ENCODE measurements at regions not wholly inside any gene's neighbourhood (a gene's known extent, or its start where the extent isn't known, plus 50 kb on each side); places are given as distances from the start of the nearest gene placed in this dataset.

DNA sequence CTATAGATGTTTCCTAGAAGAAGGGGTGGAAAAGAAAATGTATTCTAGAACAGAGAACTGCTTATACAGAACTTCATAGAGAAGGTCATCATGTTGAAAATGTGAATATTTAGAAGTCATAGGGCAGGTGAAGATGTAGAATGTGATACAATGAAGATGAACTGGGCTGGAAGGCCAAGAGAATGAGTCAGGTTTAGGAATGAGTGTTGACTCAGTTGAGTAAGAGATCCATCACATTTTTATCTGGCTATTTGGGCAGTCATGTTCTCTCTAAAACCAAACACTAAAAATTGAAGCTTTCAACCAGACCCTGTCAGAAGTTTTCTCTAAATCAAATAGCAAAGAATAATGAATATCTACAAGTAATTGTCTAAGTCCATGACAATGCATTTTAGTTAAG, 660.5 kb downstream of the KCNJ2 start:
- TF ChIP-seq, protein P1, sequence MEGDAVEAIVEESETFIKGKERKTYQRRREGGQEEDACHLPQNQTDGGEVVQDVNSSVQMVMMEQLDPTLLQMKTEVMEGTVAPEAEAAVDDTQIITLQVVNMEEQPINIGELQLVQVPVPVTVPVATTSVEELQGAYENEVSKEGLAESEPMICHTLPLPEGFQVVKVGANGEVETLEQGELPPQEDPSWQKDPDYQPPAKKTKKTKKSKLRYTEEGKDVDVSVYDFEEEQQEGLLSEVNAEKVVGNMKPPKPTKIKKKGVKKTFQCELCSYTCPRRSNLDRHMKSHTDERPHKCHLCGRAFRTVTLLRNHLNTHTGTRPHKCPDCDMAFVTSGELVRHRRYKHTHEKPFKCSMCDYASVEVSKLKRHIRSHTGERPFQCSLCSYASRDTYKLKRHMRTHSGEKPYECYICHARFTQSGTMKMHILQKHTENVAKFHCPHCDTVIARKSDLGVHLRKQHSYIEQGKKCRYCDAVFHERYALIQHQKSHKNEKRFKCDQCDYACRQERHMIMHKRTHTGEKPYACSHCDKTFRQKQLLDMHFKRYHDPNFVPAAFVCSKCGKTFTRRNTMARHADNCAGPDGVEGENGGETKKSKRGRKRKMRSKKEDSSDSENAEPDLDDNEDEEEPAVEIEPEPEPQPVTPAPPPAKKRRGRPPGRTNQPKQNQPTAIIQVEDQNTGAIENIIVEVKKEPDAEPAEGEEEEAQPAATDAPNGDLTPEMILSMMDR (IDR thresholded peaks at IDR 0.05) = no peak
- TF ChIP-seq POLR2A (IDR thresholded peaks at IDR 0.05) = no peak
- TF ChIP-seq POLR2AphosphoS5 (IDR thresholded peaks at IDR 0.05; ENCODE audit: insufficient read depth in 1 of 2, low read depth in 1 of 2) = no peak

Measured in vagina (tissue), 2 donors.